K562 (cell line): ENCODE measurements at regions not wholly inside any gene's neighbourhood (a gene's known extent, or its start where the extent isn't known, plus 50 kb on each side); places are given as distances from the start of the nearest gene placed in this dataset.

Experiments
- ARID2 ChIP-seq: fragments of 450-650 bp; IDR thresholded peaks from 2 replicates; pipeline ENCODE4 v1.6.1; 2017; ENCODE audit warnings: antibody characterized with exemption, mild to moderate bottlenecking
- BRF1 ChIP-seq: IDR thresholded peaks from 3 replicates; pipeline ENCODE4 v1.6.1; 2011; ENCODE audit warnings: borderline replicate concordance, mild to moderate bottlenecking; ENCODE audit not compliant: insufficient read length; ENCODE audit errors: extremely low read depth
- CAMTA2 ChIP-seq: fragments of 250-450 bp; sonication (Bioruptor Pico); conservative IDR thresholded peaks from 2 replicates; pipeline ENCODE4 v1.5.1; 2022
- CCAR2 ChIP-seq: fragments of 200-400 bp; formaldehyde crosslinking; IDR thresholded peaks from 2 replicates; pipeline ENCODE4 v1.6.1; 2017; ENCODE audit warnings: mild to moderate bottlenecking, low read depth, low read length
- GTF2E2 ChIP-seq: fragments of 200-800 bp; sonication (Bioruptor generic); IDR thresholded peaks from 2 replicates; pipeline ENCODE4 v1.6.1; 2016; ENCODE audit warnings: missing genetic modification characterization, missing compliant biosample characterization
- HNRNPUL1 ChIP-seq: fragments of 200-400 bp; formaldehyde crosslinking; IDR thresholded peaks from 2 replicates; pipeline ENCODE4 v1.6.1; 2017; ENCODE audit warnings: low read length
- KLF13 ChIP-seq: fragments of 450-650 bp; IDR thresholded peaks from 2 replicates; pipeline ENCODE4 v1.6.1; 2016; ENCODE audit warnings: missing genetic modification characterization, low read depth, mild to moderate bottlenecking, missing compliant biosample characterization, moderate library complexity, borderline replicate concordance
- MXD1 ChIP-seq: fragments of 250-450 bp; sonication (Bioruptor Pico); IDR thresholded peaks from 2 replicates; pipeline ENCODE4 v1.8.0; 2021; ENCODE audit warnings: borderline replicate concordance, mild to moderate bottlenecking, moderate library complexity; ENCODE audit not compliant: poor library complexity, severe bottlenecking
- RAD21 ChIP-seq, 2 experiments: fragments of 250-450 bp in 1 of 2; fragments of 450-650 bp in 1 of 2; sonication (Bioruptor Pico) in 1 of 2; formaldehyde crosslinking in 1 of 2; IDR thresholded peaks in 1 of 2; conservative IDR thresholded peaks in 1 of 2; 2 replicates each; pipeline versions ENCODE4 v1.4.0 to v1.8.0; 2020 to 2022; ENCODE audit warnings: mild to moderate bottlenecking in 2 of 2, moderate library complexity in 1 of 2
- RUNX1 ChIP-seq: sonication (generic); IDR thresholded peaks from 2 replicates; pipeline ENCODE4 v1.6.1; 2016; ENCODE audit warnings: antibody characterized with exemption, low read depth
- THRAP3 ChIP-seq: fragments of 450-650 bp; IDR thresholded peaks from 2 replicates; pipeline ENCODE4 v1.6.1; 2016; ENCODE audit warnings: mild to moderate bottlenecking, inconsistent platforms, borderline replicate concordance
- VEZF1 ChIP-seq: fragments of 200-800 bp; sonication (Bioruptor generic); IDR thresholded peaks from 2 replicates; pipeline ENCODE4 v1.6.1; 2017; ENCODE audit warnings: missing genetic modification characterization, missing compliant biosample characterization
- ZC3H8 ChIP-seq: fragments of 450-650 bp; IDR thresholded peaks from 2 replicates; pipeline ENCODE4 v1.6.1; 2017
- ZNF311 ChIP-seq: fragments of 250-450 bp; sonication (Bioruptor Pico); IDR thresholded peaks from 2 replicates; pipeline ENCODE4 v1.4.0; 2020; ENCODE audit warnings: mild to moderate bottlenecking, moderate library complexity
- ZNF589 ChIP-seq: fragments of 200-800 bp; sonication (Bioruptor generic); IDR thresholded peaks from 2 replicates; pipeline ENCODE4 v1.6.1; 2016; ENCODE audit warnings: low read depth, missing genetic modification characterization, missing compliant biosample characterization
- ZSCAN32 ChIP-seq: fragments of 450-650 bp; formaldehyde crosslinking; IDR thresholded peaks from 2 replicates; pipeline ENCODE4 v1.4.0; 2020; ENCODE audit warnings: mild to moderate bottlenecking, moderate library complexity
- TF ChIP-seq, protein P1 (sequence below): fragments of 450-650 bp; formaldehyde crosslinking; IDR thresholded peaks from 2 replicates; pipeline ENCODE4 v1.4.0; 2022; ENCODE audit warnings: missing genetic modification characterization
- TF ChIP-seq, protein P2 (sequence below): sonication (generic); formaldehyde crosslinking; IDR thresholded peaks from 2 replicates; pipeline ENCODE4 v1.8.0; 2023; ENCODE audit warnings: mild to moderate bottlenecking, missing genetic modification reagents
- TF ChIP-seq, protein P3 (sequence below): fragments of 450-650 bp; conservative IDR thresholded peaks from 2 replicates; pipeline ENCODE4 v1.6.1; 2016; ENCODE audit warnings: missing genetic modification characterization, low read depth, mild to moderate bottlenecking, control low read depth, missing compliant biosample characterization
- TF ChIP-seq, protein P4 (sequence below), 3 experiments: IDR thresholded peaks in 2 of 3; conservative IDR thresholded peaks in 1 of 3; 2 replicates each; pipeline ENCODE4 v1.5.1; 2011 to 2012; ENCODE audit warnings: low read length in 3 of 3, mild to moderate bottlenecking in 3 of 3, control low read depth in 2 of 3, improper control_type of control experiment in 1 of 3, inconsistent platforms in 1 of 3, low read depth in 1 of 3, mixed read lengths in 1 of 3, moderate library complexity in 1 of 3; ENCODE audit not compliant: insufficient read depth in 2 of 3

- peak; percentile 60 to 80 for TF ChIP-seq RAD21 (CRISPR knock-in tag; conservative IDR thresholded peaks at IDR 0.05 in 1 of 2, IDR thresholded peaks at IDR 0.05 in 1 of 2)
- TF ChIP-seq BRF1: no peak
- no peak for TF ChIP-seq ZC3H8
- TF ChIP-seq, protein P1, sequence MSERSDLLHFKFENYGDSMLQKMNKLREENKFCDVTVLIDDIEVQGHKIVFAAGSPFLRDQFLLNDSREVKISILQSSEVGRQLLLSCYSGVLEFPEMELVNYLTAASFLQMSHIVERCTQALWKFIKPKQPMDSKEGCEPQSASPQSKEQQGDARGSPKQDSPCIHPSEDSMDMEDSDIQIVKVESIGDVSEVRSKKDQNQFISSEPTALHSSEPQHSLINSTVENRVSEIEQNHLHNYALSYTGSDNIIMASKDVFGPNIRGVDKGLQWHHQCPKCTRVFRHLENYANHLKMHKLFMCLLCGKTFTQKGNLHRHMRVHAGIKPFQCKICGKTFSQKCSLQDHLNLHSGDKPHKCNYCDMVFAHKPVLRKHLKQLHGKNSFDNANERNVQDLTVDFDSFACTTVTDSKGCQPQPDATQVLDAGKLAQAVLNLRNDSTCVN (CRISPR knock-in tag): no peak
- TF ChIP-seq ARID2: peak; percentile 42; the same call in 1 of the 2 replicates
- TF ChIP-seq ZSCAN32 (CRISPR knock-in tag): no peak
- no peak for TF ChIP-seq KLF13 (tag)
- TF ChIP-seq THRAP3: no peak
- no peak for TF ChIP-seq ZNF589
- TF ChIP-seq, protein P2, sequence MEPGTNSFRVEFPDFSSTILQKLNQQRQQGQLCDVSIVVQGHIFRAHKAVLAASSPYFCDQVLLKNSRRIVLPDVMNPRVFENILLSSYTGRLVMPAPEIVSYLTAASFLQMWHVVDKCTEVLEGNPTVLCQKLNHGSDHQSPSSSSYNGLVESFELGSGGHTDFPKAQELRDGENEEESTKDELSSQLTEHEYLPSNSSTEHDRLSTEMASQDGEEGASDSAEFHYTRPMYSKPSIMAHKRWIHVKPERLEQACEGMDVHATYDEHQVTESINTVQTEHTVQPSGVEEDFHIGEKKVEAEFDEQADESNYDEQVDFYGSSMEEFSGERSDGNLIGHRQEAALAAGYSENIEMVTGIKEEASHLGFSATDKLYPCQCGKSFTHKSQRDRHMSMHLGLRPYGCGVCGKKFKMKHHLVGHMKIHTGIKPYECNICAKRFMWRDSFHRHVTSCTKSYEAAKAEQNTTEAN (CRISPR knock-in tag): no peak
- TF ChIP-seq, protein P3, sequence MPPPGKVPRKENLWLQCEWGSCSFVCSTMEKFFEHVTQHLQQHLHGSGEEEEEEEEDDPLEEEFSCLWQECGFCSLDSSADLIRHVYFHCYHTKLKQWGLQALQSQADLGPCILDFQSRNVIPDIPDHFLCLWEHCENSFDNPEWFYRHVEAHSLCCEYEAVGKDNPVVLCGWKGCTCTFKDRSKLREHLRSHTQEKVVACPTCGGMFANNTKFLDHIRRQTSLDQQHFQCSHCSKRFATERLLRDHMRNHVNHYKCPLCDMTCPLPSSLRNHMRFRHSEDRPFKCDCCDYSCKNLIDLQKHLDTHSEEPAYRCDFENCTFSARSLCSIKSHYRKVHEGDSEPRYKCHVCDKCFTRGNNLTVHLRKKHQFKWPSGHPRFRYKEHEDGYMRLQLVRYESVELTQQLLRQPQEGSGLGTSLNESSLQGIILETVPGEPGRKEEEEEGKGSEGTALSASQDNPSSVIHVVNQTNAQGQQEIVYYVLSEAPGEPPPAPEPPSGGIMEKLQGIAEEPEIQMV (tag): peak; percentile 67; the same call in 1 of the 2 replicates
- no peak for TF ChIP-seq HNRNPUL1
- no peak for TF ChIP-seq CCAR2
- peak; percentile 49; the same call in 1 of the 2 replicates for TF ChIP-seq VEZF1 (CRISPR knock-in tag)
- no peak for TF ChIP-seq GTF2E2
- no peak for TF ChIP-seq RUNX1
- TF ChIP-seq, protein P4, sequence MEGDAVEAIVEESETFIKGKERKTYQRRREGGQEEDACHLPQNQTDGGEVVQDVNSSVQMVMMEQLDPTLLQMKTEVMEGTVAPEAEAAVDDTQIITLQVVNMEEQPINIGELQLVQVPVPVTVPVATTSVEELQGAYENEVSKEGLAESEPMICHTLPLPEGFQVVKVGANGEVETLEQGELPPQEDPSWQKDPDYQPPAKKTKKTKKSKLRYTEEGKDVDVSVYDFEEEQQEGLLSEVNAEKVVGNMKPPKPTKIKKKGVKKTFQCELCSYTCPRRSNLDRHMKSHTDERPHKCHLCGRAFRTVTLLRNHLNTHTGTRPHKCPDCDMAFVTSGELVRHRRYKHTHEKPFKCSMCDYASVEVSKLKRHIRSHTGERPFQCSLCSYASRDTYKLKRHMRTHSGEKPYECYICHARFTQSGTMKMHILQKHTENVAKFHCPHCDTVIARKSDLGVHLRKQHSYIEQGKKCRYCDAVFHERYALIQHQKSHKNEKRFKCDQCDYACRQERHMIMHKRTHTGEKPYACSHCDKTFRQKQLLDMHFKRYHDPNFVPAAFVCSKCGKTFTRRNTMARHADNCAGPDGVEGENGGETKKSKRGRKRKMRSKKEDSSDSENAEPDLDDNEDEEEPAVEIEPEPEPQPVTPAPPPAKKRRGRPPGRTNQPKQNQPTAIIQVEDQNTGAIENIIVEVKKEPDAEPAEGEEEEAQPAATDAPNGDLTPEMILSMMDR (IDR thresholded peaks at IDR 0.05 in 2 of 3, conservative IDR thresholded peaks at IDR 0.05 in 1 of 3; ENCODE audit: insufficient read depth in 2 of 3, low read depth in 1 of 3, low read length in 3 of 3): peak; percentile 52 to 76 (median 67); a peak in 5 of 6 replicates
- TF ChIP-seq CAMTA2 (CRISPR knock-in tag): no peak
- no peak for TF ChIP-seq MXD1
- no peak for TF ChIP-seq ZNF311 (CRISPR knock-in tag)
Measured at GRCh38 chr15:25508369-25509002, 69.7 kb upstream of the UBE3A start (continued).
